ENCODE measurements at regions not wholly inside any gene's neighbourhood (a gene's known extent, or its start where the extent isn't known, plus 50 kb on each side); places are given as distances from the start of the nearest gene placed in this dataset.

GRCh38 chr13:26964278-26965250 is 204.0 kb upstream of the GPR12 start:
- TF ChIP-seq POLR2AphosphoS5 (IDR thresholded peaks at IDR 0.05; ENCODE audit: low read depth, low read length) (no peak), POLR2A (IDR thresholded peaks at IDR 0.05; ENCODE audit: low read depth, low read length) (no peak)

Data from GM12892 (cell line).